Renal cortical epithelial cell (primary cell): ENCODE measurements at regions not wholly inside any gene's neighbourhood (a gene's known extent, or its start where the extent isn't known, plus 50 kb on each side); places are given as distances from the start of the nearest gene placed in this dataset.

Experiments
- DNase-seq: peaks from one replicate; pipeline ENCODE4 v3.0.0-alpha.2; 2011; ENCODE audit warnings: low read depth

GRCh38 chr5:129341306-129341705 lies 118.8 kb upstream of the ADAMTS19 start:
- DNase-seq, result no peak

GRCh38 chr5:129342796-129343195 lies 117.3 kb upstream of the ADAMTS19 start:
- no peak for DNase-seq

- no peak for DNase-seq
Observed at GRCh38 chr5:129345213-129345924, 114.7 kb upstream of the ADAMTS19 start.

- no peak for DNase-seq
Observed at GRCh38 chr5:129356846-129357245, 103.3 kb upstream of the ADAMTS19 start.

- no peak for DNase-seq
Observed at GRCh38 chr5:129358069-129358468, 102.0 kb upstream of the ADAMTS19 start.

- DNase-seq, result no peak
Observed at GRCh38 chr5:129359450-129359849, 100.6 kb upstream of the ADAMTS19 start.

GRCh38 chr5:129361441-129362025 lies 98.6 kb upstream of the ADAMTS19 start:
- peak; percentile 9 for DNase-seq

- no peak for DNase-seq
Observed at GRCh38 chr5:129362456-129362855, 97.6 kb upstream of the ADAMTS19 start.

GRCh38 chr5:129363991-129364390 lies 96.1 kb upstream of the ADAMTS19 start:
- no peak for DNase-seq

GRCh38 chr5:129367883-129368282 lies 92.2 kb upstream of the ADAMTS19 start:
- DNase-seq, result no peak

GRCh38 chr5:129372025-129372424 lies 88.1 kb upstream of the ADAMTS19 start:
- DNase-seq, result no peak

- DNase-seq, result no peak
Observed at GRCh38 chr5:129377504-129377903, 82.6 kb upstream of the ADAMTS19 start.

GRCh38 chr5:129378961-129379360 lies 81.1 kb upstream of the ADAMTS19 start:
- DNase-seq, result no peak

GRCh38 chr5:129379406-129379805 lies 80.7 kb upstream of the ADAMTS19 start:
- DNase-seq, result no peak

GRCh38 chr5:129382921-129383672 lies 77.0 kb upstream of the ADAMTS19 start:
- DNase-seq, result no peak

- DNase-seq, result no peak
Observed at GRCh38 chr5:129384193-129384592, 75.9 kb upstream of the ADAMTS19 start.

- no peak for DNase-seq
Observed at GRCh38 chr5:129384736-129385135, 75.4 kb upstream of the ADAMTS19 start.

- DNase-seq, result no peak
Observed at GRCh38 chr5:129387944-129388343, 72.2 kb upstream of the ADAMTS19 start.

GRCh38 chr5:129392681-129393080 lies 67.4 kb upstream of the ADAMTS19 start:
- DNase-seq, result no peak

GRCh38 chr5:129395247-129395646 lies 64.9 kb upstream of the ADAMTS19 start:
- no peak for DNase-seq

GRCh38 chr5:129398026-129398678 lies 61.9 kb upstream of the ADAMTS19 start:
- DNase-seq, result no peak

GRCh38 chr5:129399069-129399468 lies 61.0 kb upstream of the ADAMTS19 start:
- DNase-seq, result no peak
